Endothelial cell (in vitro differentiated cells): ENCODE measurements at regions not wholly inside any gene's neighbourhood (a gene's known extent, or its start where the extent isn't known, plus 50 kb on each side); places are given as distances from the start of the nearest gene placed in this dataset.
A peak's percentile ranks its signal among the peaks of the same experiment; 100 is the strongest.

Source experiments
- DNase-seq: peaks from one replicate; pipeline ENCODE4 v3.0.0; 2021; ENCODE audit warnings: low spot score
- H3K27ac Mint-ChIP-seq: one replicate; pipeline ENCODE4 v1.8.0; 2021; ENCODE audit warnings: mixed read lengths, inconsistent platforms; ENCODE audit not compliant: unreplicated experiment
- H3K27me3 Mint-ChIP-seq: one replicate; pipeline ENCODE4 v1.8.0; 2021; ENCODE audit warnings: mild to moderate bottlenecking, moderate library complexity, mixed read lengths, inconsistent platforms; ENCODE audit not compliant: unreplicated experiment
- H3K36me3 Mint-ChIP-seq: one replicate; pipeline ENCODE4 v1.8.0; 2021; ENCODE audit warnings: mild to moderate bottlenecking, low read depth, mixed read lengths, inconsistent platforms; ENCODE audit not compliant: unreplicated experiment
- H3K4me1 Mint-ChIP-seq: one replicate; pipeline ENCODE4 v1.8.0; 2021; ENCODE audit warnings: mild to moderate bottlenecking, mixed read lengths, inconsistent platforms; ENCODE audit not compliant: unreplicated experiment
- H3K4me3 Mint-ChIP-seq: one replicate; pipeline ENCODE4 v1.8.0; 2021; ENCODE audit warnings: mild to moderate bottlenecking, mixed read lengths, inconsistent platforms; ENCODE audit not compliant: unreplicated experiment
- H3K9me3 Mint-ChIP-seq: one replicate; pipeline ENCODE4 v1.8.0; 2021; ENCODE audit warnings: mixed read lengths, inconsistent platforms; ENCODE audit not compliant: unreplicated experiment
- CTCF ChIP-seq: fragments of 200-600 bp; sonication (generic); IDR thresholded peaks from one replicate; pipeline ENCODE4 v1.5.0; 2021; ENCODE audit warnings: antibody characterized with exemption; ENCODE audit not compliant: unreplicated experiment

GRCh38 chr5:141746395-141746794 lies 64.4 kb upstream of the ARAP3 start:
- Mint-ChIP-seq H3K4me1 (no peaks in the 10 kb centered on the region), H3K27me3 (peaks cover 14% of the 10 kb centered on the region), H3K36me3 (no peaks in the 10 kb centered on the region)

GRCh38 chr5:141745390-141745789 lies 63.4 kb upstream of the ARAP3 start:
- Mint-ChIP-seq H3K27me3 (peaks cover 14% of the 10 kb centered on the region), H3K4me3 (no peak overlapping the region), H3K36me3 (no peaks in the 10 kb centered on the region), H3K27ac (no peak overlapping the region), H3K4me1 (no peaks in the 10 kb centered on the region), H3K9me3 (no peaks in the 10 kb centered on the region)
- no peak for TF ChIP-seq CTCF
- DNase-seq = no peak

More at GRCh38 chr5:141746395-141746794, 64.4 kb upstream of the ARAP3 start:
- TF ChIP-seq CTCF = no peak
- Mint-ChIP-seq H3K27ac (peak overlapping the region; percentile 0), H3K4me3 (no peak overlapping the region), H3K9me3 (no peaks in the 10 kb centered on the region)
- no peak for DNase-seq

DNA sequence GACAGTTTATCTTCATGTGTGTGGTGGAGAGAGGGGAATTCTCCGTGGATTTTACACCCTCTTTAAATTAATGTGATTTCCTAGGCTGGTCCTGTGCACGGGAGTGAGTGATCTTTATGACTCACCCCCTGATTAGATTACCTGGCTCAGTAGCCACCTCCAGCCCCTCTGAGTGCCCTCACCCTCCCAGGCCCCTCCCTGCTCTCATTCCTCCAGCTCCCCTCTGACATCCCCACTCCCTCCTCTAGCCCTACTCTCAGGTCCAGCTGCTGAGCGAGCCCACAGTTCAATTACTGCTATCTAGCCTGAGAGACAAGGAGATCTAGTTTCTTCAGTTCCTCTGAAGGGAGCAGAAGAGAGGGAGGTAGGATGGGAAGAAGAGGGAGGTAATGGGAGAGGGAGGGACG lies 61.8 kb upstream of the ARAP3 start:
- Mint-ChIP-seq H3K9me3 (no peaks in the 10 kb centered on the region), H3K4me3 (no peak overlapping the region), H3K4me1 (no peaks in the 10 kb centered on the region), H3K36me3 (no peaks in the 10 kb centered on the region), H3K27me3 (peaks cover 9% of the 10 kb centered on the region), H3K27ac (no peak overlapping the region)
- no peak for TF ChIP-seq CTCF
- DNase-seq = no peak

DNA sequence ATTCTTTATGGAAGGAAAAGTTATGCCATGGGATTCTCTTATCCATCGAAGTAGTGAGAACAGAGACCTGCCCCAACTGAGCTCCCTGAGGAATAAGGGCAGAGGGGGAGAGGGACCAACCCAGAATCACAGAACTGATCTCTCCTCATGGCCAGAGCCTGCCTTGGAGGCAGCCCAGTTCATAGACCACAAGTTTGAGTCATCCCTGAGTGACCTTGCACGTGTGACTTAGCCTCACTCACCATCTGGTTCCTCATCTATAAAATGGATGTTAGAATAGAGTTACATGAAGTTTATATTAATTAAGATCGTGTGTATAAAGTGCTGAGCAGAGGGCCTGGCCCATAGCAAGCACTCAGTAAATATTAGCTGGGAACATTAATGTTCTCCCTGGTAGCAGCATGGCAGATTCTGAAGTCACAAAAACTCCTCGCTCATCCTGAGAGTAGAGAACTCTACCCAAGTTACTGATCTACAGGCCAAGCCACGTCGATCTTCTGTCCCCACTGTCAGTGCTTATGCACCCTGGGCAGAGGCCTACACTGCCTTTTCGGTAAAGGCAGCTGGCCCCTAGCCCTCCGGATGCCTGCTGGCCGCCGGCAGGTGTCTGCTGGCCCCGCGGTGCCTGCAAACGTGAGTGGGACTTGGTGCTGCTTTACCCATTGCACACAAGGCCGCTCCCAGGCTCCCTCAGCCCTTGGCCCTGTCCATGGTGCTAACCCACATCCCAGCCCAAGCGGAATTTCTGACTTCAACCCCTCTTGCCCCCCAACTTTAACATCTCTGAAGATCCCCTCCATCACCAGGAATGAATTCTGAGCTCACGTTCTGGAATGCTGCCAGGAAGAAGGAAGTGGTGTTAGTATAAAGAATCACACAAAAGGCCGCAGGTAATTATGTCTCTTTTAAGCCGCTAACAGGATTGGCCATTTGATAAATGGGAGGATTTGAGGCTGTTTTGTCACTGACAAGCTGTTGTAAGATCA lies 61.1 kb upstream of the ARAP3 start:
- peak; percentile 68 for DNase-seq
- no peak overlapping the region for H3K4me3 Mint-ChIP-seq
- no peaks in the 10 kb centered on the region for H3K4me1 Mint-ChIP-seq
- H3K9me3 Mint-ChIP-seq = no peaks in the 10 kb centered on the region
- H3K27me3 Mint-ChIP-seq = peaks cover 7% of the 10 kb centered on the region
- H3K27ac Mint-ChIP-seq = no peak overlapping the region
- H3K36me3 Mint-ChIP-seq = no peaks in the 10 kb centered on the region
- TF ChIP-seq CTCF = no peak

- H3K27me3 Mint-ChIP-seq = peaks cover 7% of the 10 kb centered on the region
- no peaks in the 10 kb centered on the region for H3K4me1 Mint-ChIP-seq
Observed at GRCh38 chr5:141742144-141742543, 60.1 kb upstream of the ARAP3 start.

More at GRCh38 chr5:141742144-141742543, 60.1 kb upstream of the ARAP3 start:
- DNase-seq = no peak
- TF ChIP-seq CTCF = no peak
- H3K4me3 Mint-ChIP-seq = no peak overlapping the region
- H3K9me3 Mint-ChIP-seq = no peaks in the 10 kb centered on the region
- no peaks in the 10 kb centered on the region for H3K36me3 Mint-ChIP-seq
- H3K27ac Mint-ChIP-seq = no peak overlapping the region
